Tibial nerve (tissue), 4 donors: ENCODE measurements at regions not wholly inside any gene's neighbourhood (a gene's known extent, or its start where the extent isn't known, plus 50 kb on each side); places are given as distances from the start of the nearest gene placed in this dataset.

Experiments used
- DNase-seq, 2 donors: peaks; one replicate each; pipeline ENCODE4 v3.0.0-alpha.2; 2019; ENCODE audit warnings: low spot score in 2 of 2
- H3K27ac ChIP-seq, 4 donors: fragments of 200-600 bp; sonication (generic) in 3 of 4; one replicate each; pipeline ENCODE4 v1.5.1; 2017 to 2019; ENCODE audit warnings: mild to moderate bottlenecking in 1 of 4
- H3K27me3 ChIP-seq, 2 donors: fragments of 200-600 bp; sonication (generic) in 1 of 2; one replicate each; pipeline versions ENCODE4 v1.5.1 to v1.6.0; 2017 to 2019
- H3K36me3 ChIP-seq, 3 donors: fragments of 200-600 bp; sonication (generic); one replicate each; pipeline ENCODE4 v1.5.1; 2018 to 2019
- H3K4me1 ChIP-seq, 4 donors: fragments of 200-600 bp; sonication (generic) in 3 of 4; one replicate each; pipeline ENCODE4 v1.5.1; 2017 to 2019
- H3K4me3 ChIP-seq, 4 donors: fragments of 200-600 bp; sonication (generic) in 3 of 4; one replicate each; pipeline ENCODE4 v1.5.1; 2017 to 2019; ENCODE audit warnings: mild to moderate bottlenecking in 1 of 4, moderate library complexity in 1 of 4
- H3K9me3 ChIP-seq, 4 donors: fragments of 200-600 bp; sonication (generic) in 3 of 4; one replicate each; pipeline ENCODE4 v1.5.1; 2017 to 2019
- EP300 ChIP-seq, 2 donors: sonication (generic); formaldehyde crosslinking; IDR thresholded peaks; one replicate each; pipeline ENCODE4 v1.6.1; 2017; ENCODE audit warnings: antibody characterized with exemption in 2 of 2, mild to moderate bottlenecking in 1 of 2
- POLR2A ChIP-seq, 2 donors: fragments of 450-650 bp; IDR thresholded peaks; one replicate each; pipeline ENCODE4 v1.6.1; 2017; ENCODE audit warnings: antibody characterized with exemption in 2 of 2, mild to moderate bottlenecking in 2 of 2, moderate library complexity in 2 of 2
- whole genome bisulfite sequencing, 2 donors: methylation state at CpG; one replicate each; pipeline ENCODE4 v1.1.5; 2018; 5-methylcytosine and 5-hydroxymethylcytosine counted together
- TF ChIP-seq, protein P1 (sequence below), 5 experiments: fragments of 200-600 bp in 3 of 5; fragments of 450-650 bp in 2 of 5; sonication (generic) in 3 of 5; IDR thresholded peaks; one replicate each; pipeline ENCODE4 v1.5.1; 2016 to 2019; ENCODE audit warnings: antibody characterized with exemption in 5 of 5, mild to moderate bottlenecking in 3 of 5, moderate library complexity in 2 of 5

- H3K27me3 ChIP-seq: no peaks in the 10 kb centered on the region
- no peaks in the 10 kb centered on the region for H3K9me3 ChIP-seq
These were observed 63.5 kb downstream of the TANC2 start for GRCh38 chr17:63029541-63029940.

GRCh38 chr17:63032142-63032541, 66.1 kb downstream of the TANC2 start:
- H3K9me3 ChIP-seq: no peaks in the 10 kb centered on the region
- peaks cover 0 to 9% (median 2%) of the 10 kb centered on the region in 4 donors for H3K4me1 ChIP-seq
- no peak overlapping the region for H3K4me3 ChIP-seq
- DNase-seq: no peak
- WGBS, 2 donors: 92 to 93% methylated on average over 2 of the region's 2 CpGs
- no peak overlapping the region for H3K27ac ChIP-seq
- H3K27me3 ChIP-seq: no peaks in the 10 kb centered on the region
- H3K36me3 ChIP-seq: no peaks in the 10 kb centered on the region
- no peak for TF ChIP-seq POLR2A (IDR thresholded peaks at IDR 0.05)
- TF ChIP-seq, protein P1, sequence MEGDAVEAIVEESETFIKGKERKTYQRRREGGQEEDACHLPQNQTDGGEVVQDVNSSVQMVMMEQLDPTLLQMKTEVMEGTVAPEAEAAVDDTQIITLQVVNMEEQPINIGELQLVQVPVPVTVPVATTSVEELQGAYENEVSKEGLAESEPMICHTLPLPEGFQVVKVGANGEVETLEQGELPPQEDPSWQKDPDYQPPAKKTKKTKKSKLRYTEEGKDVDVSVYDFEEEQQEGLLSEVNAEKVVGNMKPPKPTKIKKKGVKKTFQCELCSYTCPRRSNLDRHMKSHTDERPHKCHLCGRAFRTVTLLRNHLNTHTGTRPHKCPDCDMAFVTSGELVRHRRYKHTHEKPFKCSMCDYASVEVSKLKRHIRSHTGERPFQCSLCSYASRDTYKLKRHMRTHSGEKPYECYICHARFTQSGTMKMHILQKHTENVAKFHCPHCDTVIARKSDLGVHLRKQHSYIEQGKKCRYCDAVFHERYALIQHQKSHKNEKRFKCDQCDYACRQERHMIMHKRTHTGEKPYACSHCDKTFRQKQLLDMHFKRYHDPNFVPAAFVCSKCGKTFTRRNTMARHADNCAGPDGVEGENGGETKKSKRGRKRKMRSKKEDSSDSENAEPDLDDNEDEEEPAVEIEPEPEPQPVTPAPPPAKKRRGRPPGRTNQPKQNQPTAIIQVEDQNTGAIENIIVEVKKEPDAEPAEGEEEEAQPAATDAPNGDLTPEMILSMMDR (IDR thresholded peaks at IDR 0.05): no peak
- no peak for TF ChIP-seq EP300 (IDR thresholded peaks at IDR 0.05)

More at GRCh38 chr17:63029541-63029940, 63.5 kb downstream of the TANC2 start:
- Histone ChIP-seq H3K27ac (no peak overlapping the region), H3K36me3 (no peaks in the 10 kb centered on the region), H3K4me1 (no peaks in the 10 kb centered on the region), H3K4me3 (no peak overlapping the region)
- TF ChIP-seq, protein P1 (IDR thresholded peaks at IDR 0.05): no peak
- DNase-seq: no peak

DNA sequence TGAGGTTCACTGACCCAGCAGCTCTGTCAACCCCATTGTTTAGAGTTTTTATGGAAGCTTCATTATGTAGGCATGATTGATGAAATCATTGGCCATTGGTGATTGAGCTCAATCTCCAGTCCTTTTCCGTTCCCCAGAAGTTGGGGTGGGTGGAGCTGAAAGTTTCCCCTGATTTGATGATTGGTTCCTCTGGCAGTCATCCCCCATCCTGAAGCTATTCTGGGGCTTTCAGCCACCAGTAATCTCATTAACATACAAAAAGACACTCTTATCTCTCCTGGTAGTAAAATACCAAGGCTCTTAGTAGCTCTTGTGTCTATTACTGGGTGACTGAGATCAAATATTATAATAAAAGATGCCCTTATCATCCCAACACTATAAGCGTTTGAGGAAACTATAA, 67.1 kb downstream of the TANC2 start:
- TF ChIP-seq EP300 (IDR thresholded peaks at IDR 0.05) (no peak), POLR2A (IDR thresholded peaks at IDR 0.05) (no peak)
- TF ChIP-seq, protein P1 (IDR thresholded peaks at IDR 0.05): no peak
- Histone ChIP-seq H3K9me3 (no peaks in the 10 kb centered on the region), H3K27ac (no peak overlapping the region), H3K36me3 (no peaks in the 10 kb centered on the region), H3K4me1 (peaks cover 0 to 10% (median 4%) of the 10 kb centered on the region in 4 donors), H3K27me3 (no peaks in the 10 kb centered on the region), H3K4me3 (no peak overlapping the region)
- DNase-seq: no peak
- WGBS, 2 donors: 85 to 91% methylated on average over 2 of the region's 2 CpGs

- DNase-seq: no peak
- H3K9me3 ChIP-seq: no peaks in the 10 kb centered on the region
- no peaks in the 10 kb centered on the region for H3K36me3 ChIP-seq
- TF ChIP-seq, protein P1 (IDR thresholded peaks at IDR 0.05): no peak
- TF ChIP-seq EP300 (IDR thresholded peaks at IDR 0.05): no peak
- no peak for TF ChIP-seq POLR2A (IDR thresholded peaks at IDR 0.05)
- peaks cover 0 to 28% (median 6%) of the 10 kb centered on the region in 4 donors for H3K4me1 ChIP-seq
- 51 to 53% methylated on average over 4 of the region's 4 CpGs for WGBS, 2 donors
- H3K4me3 ChIP-seq: no peak overlapping the region
- no peaks in the 10 kb centered on the region for H3K27me3 ChIP-seq
- no peak overlapping the region for H3K27ac ChIP-seq
These were observed 69.2 kb downstream of the TANC2 start for GRCh38 chr17:63035271-63035670.

DNA sequence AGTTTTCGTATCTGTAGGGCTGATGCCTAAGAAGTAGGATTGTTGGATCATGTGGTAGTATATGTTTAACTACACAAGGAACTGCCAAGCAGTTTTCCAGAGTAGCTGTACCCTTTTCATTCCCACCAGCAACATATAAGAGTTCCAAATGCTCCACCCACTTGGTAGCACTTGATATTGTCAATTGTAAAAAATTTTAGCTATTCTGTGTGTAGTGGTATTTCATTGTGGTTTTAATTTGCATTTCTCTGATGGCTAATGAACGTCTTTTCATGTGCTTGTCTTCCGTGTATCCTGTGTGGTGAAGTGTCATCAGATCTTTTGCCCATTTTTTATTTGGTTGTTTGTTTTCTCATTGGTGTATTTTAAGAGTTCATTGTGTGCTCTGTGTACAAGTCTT, 69.7 kb downstream of the TANC2 start:
- Histone ChIP-seq H3K4me3 (no peak overlapping the region), H3K9me3 (no peaks in the 10 kb centered on the region), H3K36me3 (no peaks in the 10 kb centered on the region), H3K27me3 (no peaks in the 10 kb centered on the region), H3K4me1 (peaks cover 0 to 32% (median 6%) of the 10 kb centered on the region in 4 donors), H3K27ac (no peak overlapping the region)
- no peak for DNase-seq
- no peak for TF ChIP-seq POLR2A (IDR thresholded peaks at IDR 0.05)
- TF ChIP-seq, protein P1 (IDR thresholded peaks at IDR 0.05): no peak
- TF ChIP-seq EP300 (IDR thresholded peaks at IDR 0.05): no peak
- WGBS, 2 donors: 41% methylated on average over 3 of the region's 3 CpGs
